ENCODE measurements at regions not wholly inside any gene's neighbourhood (a gene's known extent, or its start where the extent isn't known, plus 50 kb on each side); places are given as distances from the start of the nearest gene placed in this dataset.

GRCh38 chr4:12172198-12172973 lies 743.7 kb upstream of the HS3ST1 start:
- TF ChIP-seq CTCF (conservative IDR thresholded peaks at IDR 0.05; ENCODE audit: low read depth, low read length) = no peak
- H3K4me3 ChIP-seq (ENCODE audit: low read length) = no peak overlapping the region
- no peak for DNase-seq (ENCODE audit: low read depth)

GRCh38 chr4:12170308-12170707 lies 741.6 kb upstream of the HS3ST1 start:
- no peak for TF ChIP-seq CTCF (conservative IDR thresholded peaks at IDR 0.05; ENCODE audit: low read depth, low read length)
- H3K4me3 ChIP-seq (ENCODE audit: low read length) = no peak overlapping the region
- no peak for DNase-seq (ENCODE audit: low read depth)

- no peak for TF ChIP-seq CTCF (conservative IDR thresholded peaks at IDR 0.05; ENCODE audit: low read depth, low read length)
- H3K4me3 ChIP-seq (ENCODE audit: low read length) = no peak overlapping the region
- no peak for DNase-seq (ENCODE audit: low read depth)
Measured at GRCh38 chr4:12165616-12166015, 736.9 kb upstream of the HS3ST1 start.

- H3K4me3 ChIP-seq (ENCODE audit: low read length) = no peak overlapping the region
- DNase-seq (ENCODE audit: low read depth) = no peak
- TF ChIP-seq CTCF (conservative IDR thresholded peaks at IDR 0.05; ENCODE audit: low read depth, low read length) = no peak
Measured at GRCh38 chr4:12146339-12146738, 717.6 kb upstream of the HS3ST1 start.

GRCh38 chr4:12145768-12146167 lies 717.1 kb upstream of the HS3ST1 start:
- no peak for TF ChIP-seq CTCF (conservative IDR thresholded peaks at IDR 0.05; ENCODE audit: low read depth, low read length)
- no peak for DNase-seq (ENCODE audit: low read depth)
- no peak overlapping the region for H3K4me3 ChIP-seq (ENCODE audit: low read length)

GRCh38 chr4:12145106-12145505 lies 716.4 kb upstream of the HS3ST1 start:
- no peak for DNase-seq (ENCODE audit: low read depth)
- no peak overlapping the region for H3K4me3 ChIP-seq (ENCODE audit: low read length)
- no peak for TF ChIP-seq CTCF (conservative IDR thresholded peaks at IDR 0.05; ENCODE audit: low read depth, low read length)

GRCh38 chr4:12144051-12144450 lies 715.4 kb upstream of the HS3ST1 start:
- no peak overlapping the region for H3K4me3 ChIP-seq (ENCODE audit: low read length)
- no peak for DNase-seq (ENCODE audit: low read depth)
- TF ChIP-seq CTCF (conservative IDR thresholded peaks at IDR 0.05; ENCODE audit: low read depth, low read length) = no peak

Data from retinal pigment epithelial cell (primary cell).